Peyer's patch (tissue), 4 donors: ENCODE measurements at regions not wholly inside any gene's neighbourhood (a gene's known extent, or its start where the extent isn't known, plus 50 kb on each side); places are given as distances from the start of the nearest gene placed in this dataset.

Experiments
- DNase-seq, 3 donors: peaks; one replicate each; pipeline ENCODE4 v3.0.0-alpha.2; 2017 to 2019
- H3K27ac ChIP-seq, 4 donors: fragments of 200-600 bp; sonication (generic); one replicate each; pipeline ENCODE4 v1.5.1; 2016 to 2019
- H3K27me3 ChIP-seq, 2 donors: fragments of 200-600 bp; sonication (generic); one replicate each; pipeline ENCODE4 v1.5.1; 2019
- H3K36me3 ChIP-seq, 3 donors: fragments of 200-600 bp; sonication (generic); one replicate each; pipeline ENCODE4 v1.5.1; 2016 to 2019
- H3K4me1 ChIP-seq, 4 donors: fragments of 200-600 bp; sonication (generic); one replicate each; pipeline ENCODE4 v1.5.1; 2016 to 2019
- H3K4me3 ChIP-seq, 4 donors: fragments of 200-600 bp; sonication (generic); 1 replicate in 3 of 4; 2 replicates in 1 of 4; pipeline ENCODE4 v1.5.1; 2016 to 2019; ENCODE audit warnings: mild to moderate bottlenecking in 1 of 4
- H3K9me3 ChIP-seq, 4 donors: fragments of 200-600 bp; sonication (generic); one replicate each; pipeline ENCODE4 v1.5.1; 2016 to 2019; ENCODE audit warnings: mild to moderate bottlenecking in 1 of 4
- CTCF ChIP-seq, 6 experiments: fragments of 450-650 bp in 4 of 6; fragments of 200-600 bp in 2 of 6; sonication (generic) in 1 of 6; IDR thresholded peaks; one replicate each; pipeline ENCODE4 v1.5.1; 2017 to 2019; ENCODE audit warnings: antibody characterized with exemption in 6 of 6, mild to moderate bottlenecking in 3 of 6, moderate library complexity in 1 of 6
- POLR2A ChIP-seq, 2 donors: fragments of 450-650 bp; IDR thresholded peaks; one replicate each; pipeline ENCODE4 v1.5.1; 2017; ENCODE audit warnings: antibody characterized with exemption in 2 of 2, mild to moderate bottlenecking in 2 of 2, moderate library complexity in 2 of 2

- H3K4me1 ChIP-seq: peaks cover 0 to 5% (median 0%) of the 10 kb centered on the region in 4 donors
- no peaks in the 10 kb centered on the region for H3K36me3 ChIP-seq
- H3K27ac ChIP-seq: no peak overlapping the region
- no peak for DNase-seq
- H3K4me3 ChIP-seq: no peak overlapping the region
- H3K27me3 ChIP-seq: no peaks in the 10 kb centered on the region
- H3K9me3 ChIP-seq: no peaks in the 10 kb centered on the region
- TF ChIP-seq POLR2A (IDR thresholded peaks at IDR 0.05) (no peak), CTCF (IDR thresholded peaks at IDR 0.05) (no peak)
These were observed 576.4 kb upstream of the TBL1XR1 start for GRCh38 chr3:177773717-177774116.

- Histone ChIP-seq H3K27ac (no peak overlapping the region), H3K27me3 (no peaks in the 10 kb centered on the region), H3K4me3 (no peak overlapping the region), H3K9me3 (no peaks in the 10 kb centered on the region), H3K4me1 (peaks cover 0 to 11% (median 0%) of the 10 kb centered on the region in 4 donors), H3K36me3 (no peaks in the 10 kb centered on the region)
- TF ChIP-seq CTCF (IDR thresholded peaks at IDR 0.05) (no peak), POLR2A (IDR thresholded peaks at IDR 0.05) (no peak)
- DNase-seq: no peak
These were observed 579.4 kb upstream of the TBL1XR1 start for GRCh38 chr3:177776661-177777101.

GRCh38 chr3:177777699-177778098 lies 580.4 kb upstream of the TBL1XR1 start:
- peak; percentile 43 to 77 (median 55) for DNase-seq
- Histone ChIP-seq H3K4me1 (peaks cover 0 to 11% (median 0%) of the 10 kb centered on the region in 4 donors), H3K27me3 (no peaks in the 10 kb centered on the region), H3K36me3 (no peaks in the 10 kb centered on the region), H3K27ac (no peak overlapping the region), H3K9me3 (no peaks in the 10 kb centered on the region), H3K4me3 (no peak overlapping the region)
- TF ChIP-seq CTCF (IDR thresholded peaks at IDR 0.05) (peak; percentile 26 to 84 (median 68)), POLR2A (IDR thresholded peaks at IDR 0.05) (no peak)

- Histone ChIP-seq H3K4me1 (peaks cover 0 to 11% (median 0%) of the 10 kb centered on the region in 4 donors), H3K36me3 (no peaks in the 10 kb centered on the region), H3K27ac (no peak overlapping the region), H3K9me3 (no peaks in the 10 kb centered on the region), H3K4me3 (no peak overlapping the region), H3K27me3 (no peaks in the 10 kb centered on the region)
- no peak for DNase-seq
- TF ChIP-seq POLR2A (IDR thresholded peaks at IDR 0.05) (no peak), CTCF (IDR thresholded peaks at IDR 0.05) (no peak)
These were observed 581.4 kb upstream of the TBL1XR1 start for GRCh38 chr3:177778633-177779032.

- Histone ChIP-seq H3K4me1 (peaks cover 0 to 11% (median 0%) of the 10 kb centered on the region in 4 donors), H3K4me3 (no peak overlapping the region), H3K27me3 (no peaks in the 10 kb centered on the region), H3K27ac (peak overlapping the region in 3 of 4 donors; percentile 8 to 51 (median 50)), H3K36me3 (no peaks in the 10 kb centered on the region), H3K9me3 (no peaks in the 10 kb centered on the region)
- DNase-seq: peak in 1 of 3 donors; percentile 60
- TF ChIP-seq POLR2A (IDR thresholded peaks at IDR 0.05) (no peak), CTCF (IDR thresholded peaks at IDR 0.05) (no peak)
These were observed 584.4 kb upstream of the TBL1XR1 start for GRCh38 chr3:177781686-177782161.

- no peak overlapping the region for H3K4me3 ChIP-seq
- H3K4me1 ChIP-seq: peaks cover 0 to 10% (median 0%) of the 10 kb centered on the region in 4 donors
- TF ChIP-seq POLR2A (IDR thresholded peaks at IDR 0.05) (no peak), CTCF (IDR thresholded peaks at IDR 0.05) (no peak)
- DNase-seq: no peak
- no peaks in the 10 kb centered on the region for H3K9me3 ChIP-seq
- no peaks in the 10 kb centered on the region for H3K36me3 ChIP-seq
- no peaks in the 10 kb centered on the region for H3K27me3 ChIP-seq
- H3K27ac ChIP-seq: no peak overlapping the region
These were observed 586.1 kb upstream of the TBL1XR1 start for GRCh38 chr3:177783338-177783737.
